Vagina (tissue), 2 donors: ENCODE measurements at regions not wholly inside any gene's neighbourhood (a gene's known extent, or its start where the extent isn't known, plus 50 kb on each side); places are given as distances from the start of the nearest gene placed in this dataset.

ENCODE experiments used
- DNase-seq, 2 donors: peaks; one replicate each; pipeline ENCODE4 v3.0.0-alpha.2; 2017; ENCODE audit errors: extremely low spot score in 2 of 2
- H3K27ac ChIP-seq: fragments of 200-600 bp; sonication (generic); one replicate; pipeline ENCODE4 v1.5.1; 2019
- H3K27me3 ChIP-seq: fragments of 200-600 bp; sonication (generic); one replicate; pipeline ENCODE4 v1.5.1; 2019
- H3K36me3 ChIP-seq, 2 donors: fragments of 200-600 bp; sonication (generic); one replicate each; pipeline ENCODE4 v1.5.1; 2017 to 2019
- H3K4me1 ChIP-seq: fragments of 200-600 bp; sonication (generic); one replicate; pipeline ENCODE4 v1.5.1; 2019
- H3K4me3 ChIP-seq, 2 donors: fragments of 200-600 bp; sonication (generic); 1 replicate in 1 of 2; 2 replicates in 1 of 2; pipeline ENCODE4 v1.5.1; 2016 to 2019
- H3K9me3 ChIP-seq: fragments of 200-600 bp; sonication (generic); one replicate; pipeline ENCODE4 v1.5.1; 2019
- CTCF ChIP-seq, 3 experiments: fragments of 450-650 bp in 2 of 3; fragments of 200-600 bp in 1 of 3; sonication (generic) in 1 of 3; IDR thresholded peaks; one replicate each; pipeline ENCODE4 v1.5.1; 2017 to 2019; ENCODE audit warnings: antibody characterized with exemption in 3 of 3, mild to moderate bottlenecking in 2 of 3, moderate library complexity in 2 of 3
- POLR2A ChIP-seq, 2 donors: fragments of 450-650 bp; IDR thresholded peaks; one replicate each; pipeline ENCODE4 v1.6.1; 2017; ENCODE audit warnings: antibody characterized with exemption in 2 of 2, mild to moderate bottlenecking in 2 of 2, moderate library complexity in 2 of 2
- POLR2AphosphoS5 ChIP-seq, 2 donors: sonication (generic); formaldehyde crosslinking; IDR thresholded peaks; one replicate each; pipeline ENCODE4 v1.9.0; 2017; ENCODE audit warnings: antibody characterized with exemption in 2 of 2, mild to moderate bottlenecking in 2 of 2, low read depth in 1 of 2; ENCODE audit not compliant: insufficient read depth in 1 of 2
- intact Hi-C: fragments of 100-400 bp; cut with DNase I; formaldehyde crosslinking; loops from one replicate; pipeline ENCODE4 v1.15.1; 2023

GRCh38 chr10:21263263-21263803 is 262.1 kb downstream of the SKIDA1 start:
- Histone ChIP-seq H3K4me3 (no peak overlapping the region), H3K9me3 (no peaks in the 10 kb centered on the region), H3K27me3 (no peaks in the 10 kb centered on the region), H3K27ac (no peak overlapping the region), H3K36me3 (no peaks in the 10 kb centered on the region), H3K4me1 (peaks cover 7% of the 10 kb centered on the region)
- no peak for TF ChIP-seq POLR2A (IDR thresholded peaks at IDR 0.05)
- no peak for TF ChIP-seq POLR2AphosphoS5 (IDR thresholded peaks at IDR 0.05; ENCODE audit: insufficient read depth in 1 of 2, low read depth in 1 of 2)
- TF ChIP-seq CTCF (IDR thresholded peaks at IDR 0.05): no peak
- DNase-seq: no peak
- intact Hi-C loops: loop anchor here (10.0 kb wide), 1 partner anchor 179 kb away; no protein-coding TSS in a partner anchor

GRCh38 chr10:21261842-21262294 is 263.6 kb downstream of the SKIDA1 start:
- TF ChIP-seq CTCF (IDR thresholded peaks at IDR 0.05) (no peak), POLR2AphosphoS5 (IDR thresholded peaks at IDR 0.05; ENCODE audit: insufficient read depth in 1 of 2, low read depth in 1 of 2) (no peak), POLR2A (IDR thresholded peaks at IDR 0.05) (no peak)
- H3K36me3 ChIP-seq: no peaks in the 10 kb centered on the region
- H3K27me3 ChIP-seq: no peaks in the 10 kb centered on the region
- intact Hi-C loops: loop anchor here (10.0 kb wide), 1 partner anchor 177 kb away; no protein-coding TSS in a partner anchor
- no peaks in the 10 kb centered on the region for H3K9me3 ChIP-seq
- peaks cover 7% of the 10 kb centered on the region for H3K4me1 ChIP-seq
- H3K4me3 ChIP-seq: no peak overlapping the region
- DNase-seq: no peak
- no peak overlapping the region for H3K27ac ChIP-seq

- TF ChIP-seq POLR2A (IDR thresholded peaks at IDR 0.05): no peak
- no peak for TF ChIP-seq POLR2AphosphoS5 (IDR thresholded peaks at IDR 0.05; ENCODE audit: insufficient read depth in 1 of 2, low read depth in 1 of 2)
- no peak for TF ChIP-seq CTCF (IDR thresholded peaks at IDR 0.05)
- intact Hi-C loops: loop anchor here (10.0 kb wide), 1 partner anchor 176 kb away; no protein-coding TSS in a partner anchor
- H3K36me3 ChIP-seq: no peaks in the 10 kb centered on the region
- H3K27me3 ChIP-seq: no peaks in the 10 kb centered on the region
- DNase-seq: no peak
- H3K4me1 ChIP-seq: peaks cover 7% of the 10 kb centered on the region
- no peaks in the 10 kb centered on the region for H3K9me3 ChIP-seq
- no peak overlapping the region for H3K27ac ChIP-seq
- no peak overlapping the region for H3K4me3 ChIP-seq
Observed at GRCh38 chr10:21260506-21261149, 264.9 kb downstream of the SKIDA1 start.

GRCh38 chr10:21260066-21260465 is 265.4 kb downstream of the SKIDA1 start:
- H3K36me3 ChIP-seq: no peaks in the 10 kb centered on the region
- no peak for TF ChIP-seq POLR2AphosphoS5 (IDR thresholded peaks at IDR 0.05; ENCODE audit: insufficient read depth in 1 of 2, low read depth in 1 of 2)
- no peak for TF ChIP-seq CTCF (IDR thresholded peaks at IDR 0.05)
- no peak for TF ChIP-seq POLR2A (IDR thresholded peaks at IDR 0.05)
- DNase-seq: no peak
- no peaks in the 10 kb centered on the region for H3K27me3 ChIP-seq
- intact Hi-C loops: loop anchor here (10.0 kb wide), 1 partner anchor 175 kb away; no protein-coding TSS in a partner anchor
- H3K4me1 ChIP-seq: peaks cover 7% of the 10 kb centered on the region
- H3K9me3 ChIP-seq: no peaks in the 10 kb centered on the region
- H3K4me3 ChIP-seq: no peak overlapping the region
- no peak overlapping the region for H3K27ac ChIP-seq

GRCh38 chr10:21257919-21258318 is 267.6 kb downstream of the SKIDA1 start:
- no peak for TF ChIP-seq CTCF (IDR thresholded peaks at IDR 0.05)
- TF ChIP-seq POLR2AphosphoS5 (IDR thresholded peaks at IDR 0.05; ENCODE audit: insufficient read depth in 1 of 2, low read depth in 1 of 2): no peak
- no peak for TF ChIP-seq POLR2A (IDR thresholded peaks at IDR 0.05)
- Histone ChIP-seq H3K4me3 (no peak overlapping the region), H3K36me3 (no peaks in the 10 kb centered on the region), H3K9me3 (no peaks in the 10 kb centered on the region), H3K4me1 (peaks cover 7% of the 10 kb centered on the region), H3K27ac (no peak overlapping the region), H3K27me3 (no peaks in the 10 kb centered on the region)
- no peak for DNase-seq
- intact Hi-C loops: no loop called here
